ENCODE measurements at regions not wholly inside any gene's neighbourhood (a gene's known extent, or its start where the extent isn't known, plus 50 kb on each side); places are given as distances from the start of the nearest gene placed in this dataset.

DNA sequence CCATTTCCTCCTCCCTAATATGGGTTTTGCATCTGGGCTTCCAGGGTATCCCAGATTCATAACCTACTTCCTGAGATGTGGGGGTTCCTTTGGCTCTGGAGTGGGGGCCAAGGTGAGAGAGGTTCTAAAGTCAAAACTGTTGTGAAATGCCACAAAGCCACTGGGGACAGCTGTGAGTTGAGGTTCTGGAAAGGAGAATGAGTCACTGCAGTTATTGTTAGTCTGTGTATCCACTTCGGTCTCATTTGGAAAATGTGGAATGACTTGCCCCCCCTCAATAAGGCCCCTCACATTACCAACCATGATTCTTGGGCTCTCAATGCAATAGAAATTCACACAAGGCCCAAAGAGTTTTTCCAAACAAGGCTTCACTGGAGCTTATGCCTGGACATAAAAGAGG lies 51.1 kb upstream of the LGALSL start:
- peak in 3 of 5 experiments; percentile 10 to 41 (median 37) for TF ChIP-seq CTCF (IDR thresholded peaks at IDR 0.05)
- TF ChIP-seq POLR2AphosphoS5 (IDR thresholded peaks at IDR 0.05), result no peak
